ENCODE measurements at regions not wholly inside any gene's neighbourhood (a gene's known extent, or its start where the extent isn't known, plus 50 kb on each side); places are given as distances from the start of the nearest gene placed in this dataset.

DNA sequence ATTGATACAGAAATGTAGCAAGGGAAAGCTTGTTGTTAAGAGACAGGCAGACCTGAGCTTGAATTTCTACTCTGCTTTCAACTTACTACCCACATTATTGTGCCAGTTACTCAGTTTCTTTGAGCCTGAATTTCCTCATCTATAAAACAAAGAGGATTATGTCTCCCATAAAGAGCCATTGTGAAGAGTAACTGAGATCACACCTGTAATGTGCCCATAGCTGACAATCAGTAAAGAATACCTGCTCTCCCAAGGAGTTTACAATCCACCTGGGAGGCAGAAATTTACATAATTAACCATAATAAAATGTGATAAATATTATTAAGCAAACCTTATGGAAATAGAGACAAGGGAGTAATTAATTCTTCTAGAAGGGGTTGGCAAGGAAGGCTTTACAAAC lies 204.9 kb downstream of the EPM2A start (continued):
- no peak for TF ChIP-seq CTBP2 (IDR thresholded peaks at IDR 0.05; ENCODE audit: borderline replicate concordance, insufficient read depth, insufficient read length, low read length)
- TF ChIP-seq CHD2 (IDR thresholded peaks at IDR 0.05; ENCODE audit: low read length): no peak
- no peak for TF ChIP-seq JUND (IDR thresholded peaks at IDR 0.05; ENCODE audit: low read length)
- TF ChIP-seq, protein P1, sequence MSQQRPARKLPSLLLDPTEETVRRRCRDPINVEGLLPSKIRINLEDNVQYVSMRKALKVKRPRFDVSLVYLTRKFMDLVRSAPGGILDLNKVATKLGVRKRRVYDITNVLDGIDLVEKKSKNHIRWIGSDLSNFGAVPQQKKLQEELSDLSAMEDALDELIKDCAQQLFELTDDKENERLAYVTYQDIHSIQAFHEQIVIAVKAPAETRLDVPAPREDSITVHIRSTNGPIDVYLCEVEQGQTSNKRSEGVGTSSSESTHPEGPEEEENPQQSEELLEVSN (IDR thresholded peaks at IDR 0.05): no peak
- TF ChIP-seq CBX5 (IDR thresholded peaks at IDR 0.05; ENCODE audit: low read depth, low read length): no peak
- no peak for TF ChIP-seq JUN (IDR thresholded peaks at IDR 0.05; ENCODE audit: low read depth, low read length)

Measured in H1 (cell line).